ENCODE measurements at regions not wholly inside any gene's neighbourhood (a gene's known extent, or its start where the extent isn't known, plus 50 kb on each side); places are given as distances from the start of the nearest gene placed in this dataset.

- no peak for TF ChIP-seq CTCF (IDR thresholded peaks at IDR 0.05)
- no peak for TF ChIP-seq POLR2A (IDR thresholded peaks at IDR 0.05)
Measured at GRCh38 chr13:50228527-50228926, 213.3 kb downstream of the KCNRG start.

Data from transverse colon (tissue), 3 donors.